GM18861 (cell line): ENCODE measurements at regions not wholly inside any gene's neighbourhood (a gene's known extent, or its start where the extent isn't known, plus 50 kb on each side); places are given as distances from the start of the nearest gene placed in this dataset.

Experiments used
- ATAC-seq: cut with Tn5 transposase; IDR thresholded peaks from one replicate; pipeline ENCODE4 v1.9.1; 2021; ENCODE audit not compliant: unreplicated experiment

GRCh38 chr3:59268170-59268569 lies 218.3 kb upstream of the CFAP20DC start:
- no peak for ATAC-seq

- ATAC-seq: no peak
These were observed 217.2 kb upstream of the CFAP20DC start for GRCh38 chr3:59267021-59267420.

- ATAC-seq: no peak
These were observed 216.7 kb upstream of the CFAP20DC start for GRCh38 chr3:59266551-59266950.

GRCh38 chr3:59265566-59265965 lies 215.7 kb upstream of the CFAP20DC start:
- no peak for ATAC-seq

- ATAC-seq: no peak
These were observed 214.5 kb upstream of the CFAP20DC start for GRCh38 chr3:59264366-59264765.

GRCh38 chr3:59263152-59263551 lies 213.3 kb upstream of the CFAP20DC start:
- ATAC-seq: no peak

GRCh38 chr3:59262076-59262498 lies 212.3 kb upstream of the CFAP20DC start:
- ATAC-seq: peak; percentile 89

- no peak for ATAC-seq
These were observed 211.2 kb upstream of the CFAP20DC start for GRCh38 chr3:59261009-59261408.

- ATAC-seq: no peak
These were observed 208.9 kb upstream of the CFAP20DC start for GRCh38 chr3:59258550-59259260.

- ATAC-seq: no peak
These were observed 207.7 kb upstream of the CFAP20DC start for GRCh38 chr3:59257506-59257905.

GRCh38 chr3:59256230-59256629 lies 206.4 kb upstream of the CFAP20DC start:
- ATAC-seq: no peak

- no peak for ATAC-seq
These were observed 205.2 kb upstream of the CFAP20DC start for GRCh38 chr3:59254976-59255375.

GRCh38 chr3:59254433-59254832 lies 204.6 kb upstream of the CFAP20DC start:
- no peak for ATAC-seq

- ATAC-seq: no peak
These were observed 203.7 kb upstream of the CFAP20DC start for GRCh38 chr3:59253523-59253922.

GRCh38 chr3:59251869-59252268 lies 202.0 kb upstream of the CFAP20DC start:
- no peak for ATAC-seq

GRCh38 chr3:59250600-59250999 lies 200.8 kb upstream of the CFAP20DC start:
- no peak for ATAC-seq

- ATAC-seq: no peak
These were observed 200.0 kb upstream of the CFAP20DC start for GRCh38 chr3:59249698-59250361.

- ATAC-seq: no peak
These were observed 199.2 kb upstream of the CFAP20DC start for GRCh38 chr3:59249004-59249403.

GRCh38 chr3:59247402-59247841 lies 197.6 kb upstream of the CFAP20DC start:
- peak; percentile 70 for ATAC-seq

- peak; percentile 55 for ATAC-seq
These were observed 197.0 kb upstream of the CFAP20DC start for GRCh38 chr3:59246719-59247401.

- no peak for ATAC-seq
These were observed 196.2 kb upstream of the CFAP20DC start for GRCh38 chr3:59245859-59246501.
